Right cardiac atrium (tissue), 5 donors: ENCODE measurements at regions not wholly inside any gene's neighbourhood (a gene's known extent, or its start where the extent isn't known, plus 50 kb on each side); places are given as distances from the start of the nearest gene placed in this dataset.

ENCODE experiments used
- ATAC-seq, 2 donors: fragments of 200-7000 bp; cut with Tn5 transposase; one replicate each; pipeline versions ENCODE4 v1.8.0 to v1.9.1; 2020; ENCODE audit warnings: moderate library complexity in 2 of 2, mild to moderate bottlenecking in 1 of 2
- DNase-seq, 3 donors: peaks; one replicate each; pipeline ENCODE4 v3.0.0-alpha.2; 2020
- H3K27ac ChIP-seq: one replicate; pipeline ENCODE4 v1.5.1; 2013; ENCODE audit warnings: mild to moderate bottlenecking, low read length, control low read depth, moderate library complexity
- H3K27me3 ChIP-seq: one replicate; pipeline ENCODE4 v1.6.1; 2013; ENCODE audit not compliant: control insufficient read depth, insufficient read depth
- H3K4me1 ChIP-seq: one replicate; pipeline ENCODE4 v1.6.1; 2013; ENCODE audit warnings: low read length; ENCODE audit not compliant: control insufficient read depth, insufficient read depth
- H3K4me3 ChIP-seq: one replicate; pipeline ENCODE4 v1.5.1; 2013; ENCODE audit warnings: low read length, control low read depth
- H3K9me3 ChIP-seq: one replicate; pipeline ENCODE4 v1.6.1; 2013; ENCODE audit warnings: low read length; ENCODE audit not compliant: control insufficient read depth
- WGBS: extraction: QIAGEN DNeasy Blood & Tissue Kit; methylation state at CpG from one replicate; pipeline ENCODE4 v1.1.7; 2013; 5-methylcytosine and 5-hydroxymethylcytosine counted together
- intact Hi-C, 4 donors: fragments of 100-400 bp; cut with DNase I; formaldehyde crosslinking; loops; one replicate each; pipeline versions ENCODE4 v1.11.0 to v1.14.0; 2022 to 2023
- donor health status: healthy with polysubstance abuse.
- donor health status: DM: no; HTN: yes; CAD: no.
- donor health status: DM: no; HTN: no; CAD: no.
- donor health status: DM: no; HTN: yes; CAD: no; lungs with severe emphysema.
- donor health status: DM: yes; HTN: yes; CAD: no.

DNA sequence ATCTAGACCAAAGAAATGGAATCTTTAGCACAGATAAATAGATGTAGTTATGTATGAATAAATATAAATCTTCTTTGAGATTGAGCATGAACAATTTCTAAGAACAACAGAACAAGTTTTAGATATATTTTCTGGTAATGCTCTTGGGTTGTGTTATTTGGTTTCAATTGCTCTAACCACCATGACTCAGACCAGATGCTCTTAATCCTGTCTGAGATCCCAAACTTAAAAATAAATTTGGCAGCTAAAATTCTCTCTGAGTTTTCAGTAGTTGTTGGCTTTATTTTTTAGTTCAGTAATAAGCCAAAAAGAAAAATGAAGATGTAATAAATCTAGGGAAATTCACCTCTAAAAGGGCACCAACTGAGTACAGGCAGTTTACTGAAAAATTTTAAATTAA, 1693.4 kb downstream of the NCAM2 start:
- H3K4me1 ChIP-seq = no peaks in the 10 kb centered on the region
- H3K27ac ChIP-seq = no peak overlapping the region
- no peak for ATAC-seq
- intact Hi-C loops = no loop called here
- no peak overlapping the region for H3K4me3 ChIP-seq
- no peaks in the 10 kb centered on the region for H3K9me3 ChIP-seq
- no peaks in the 10 kb centered on the region for H3K27me3 ChIP-seq
- no peak for DNase-seq

DNA sequence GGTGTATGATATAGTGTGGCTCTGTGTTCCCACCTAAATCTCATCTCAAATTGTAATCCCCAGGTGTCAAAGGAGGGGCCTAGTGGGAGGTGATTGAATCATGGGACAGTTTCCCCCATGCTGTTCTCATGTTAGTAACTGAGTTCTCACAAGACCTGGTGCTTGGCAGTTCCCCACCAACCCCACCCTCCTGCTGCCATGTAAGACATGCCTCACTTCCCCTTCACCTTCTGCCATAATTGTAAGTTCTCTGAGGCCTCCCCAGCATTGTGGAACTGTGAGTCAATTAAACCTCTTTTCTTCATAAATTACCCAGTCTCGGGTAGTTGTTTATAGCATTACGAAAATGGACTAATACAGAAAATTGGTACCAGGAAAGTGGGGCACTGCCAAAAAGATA, 1705.3 kb downstream of the NCAM2 start:
- Histone ChIP-seq H3K4me1 (no peaks in the 10 kb centered on the region), H3K27me3 (no peaks in the 10 kb centered on the region), H3K27ac (no peak overlapping the region), H3K9me3 (no peaks in the 10 kb centered on the region), H3K4me3 (no peak overlapping the region)
- intact Hi-C loops = no loop called here
- no peak for DNase-seq
- 76% methylated on average over 2 of the region's 2 CpGs for WGBS
- no peak for ATAC-seq

DNA sequence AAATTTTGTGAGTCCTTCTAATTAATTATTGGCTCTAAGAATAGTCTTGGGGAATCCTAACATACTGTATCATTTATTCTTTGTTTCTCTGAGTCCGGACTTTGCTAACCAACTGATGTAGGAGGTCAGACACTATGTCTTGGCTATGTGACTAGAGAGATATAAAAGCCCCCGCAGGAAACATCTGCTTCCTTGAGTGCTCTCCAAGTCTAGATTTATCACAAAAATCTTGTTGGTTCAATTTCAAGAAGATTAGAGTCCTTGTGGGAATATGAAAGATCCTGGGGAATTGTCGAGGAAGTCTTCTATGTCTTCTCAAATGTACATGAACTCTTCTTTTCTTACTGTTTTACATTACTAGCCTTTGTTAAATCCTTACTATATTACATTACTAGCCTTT, 1712.5 kb downstream of the NCAM2 start:
- H3K4me1 ChIP-seq = peaks cover 2% of the 10 kb centered on the region
- ATAC-seq (no peak), DNase-seq (no peak)
- no peaks in the 10 kb centered on the region for H3K27me3 ChIP-seq
- H3K4me3 ChIP-seq = no peak overlapping the region
- intact Hi-C loops = no loop called here
- no peaks in the 10 kb centered on the region for H3K9me3 ChIP-seq
- 22% methylated on average over 3 of the region's 3 CpGs for WGBS
- H3K27ac ChIP-seq = no peak overlapping the region

DNA sequence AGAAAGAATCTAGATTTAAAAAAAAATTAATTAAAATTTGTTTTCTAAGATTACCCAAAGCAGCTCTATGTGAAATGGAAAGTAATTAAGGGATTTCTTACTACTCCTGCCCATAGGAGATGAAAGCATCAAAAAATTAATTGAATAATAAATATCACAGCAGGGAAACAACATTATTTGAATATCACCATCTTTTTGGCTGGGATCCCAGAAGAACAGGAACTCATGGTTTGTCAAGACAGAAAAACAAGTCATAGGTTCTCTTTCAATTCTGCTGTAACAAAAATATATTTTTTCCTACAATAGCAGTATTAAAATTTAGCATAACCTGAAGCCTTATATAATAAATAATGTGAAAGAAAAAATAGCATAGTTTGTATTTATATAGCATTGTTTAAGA, 1713.4 kb downstream of the NCAM2 start:
- intact Hi-C loops = no loop called here
- H3K27ac ChIP-seq = no peak overlapping the region
- no peak for DNase-seq
- H3K4me1 ChIP-seq = peaks cover 2% of the 10 kb centered on the region
- H3K9me3 ChIP-seq = no peaks in the 10 kb centered on the region
- no peaks in the 10 kb centered on the region for H3K27me3 ChIP-seq
- H3K4me3 ChIP-seq = no peak overlapping the region
- no peak for ATAC-seq

- no peaks in the 10 kb centered on the region for H3K9me3 ChIP-seq
- intact Hi-C loops = no loop called here
- no peak overlapping the region for H3K27ac ChIP-seq
- H3K4me3 ChIP-seq = no peak overlapping the region
- no peaks in the 10 kb centered on the region for H3K4me1 ChIP-seq
- no peaks in the 10 kb centered on the region for H3K27me3 ChIP-seq
- no peak for ATAC-seq
- no peak for DNase-seq
- 92% methylated on average over 3 of the region's 3 CpGs for WGBS
These were observed 1727.2 kb downstream of the NCAM2 start for GRCh38 chr21:22725436-22725835.

GRCh38 chr21:22728091-22728490, 1729.9 kb downstream of the NCAM2 start:
- H3K4me1 ChIP-seq = no peaks in the 10 kb centered on the region
- ATAC-seq = no peak
- no peaks in the 10 kb centered on the region for H3K27me3 ChIP-seq
- H3K9me3 ChIP-seq = no peaks in the 10 kb centered on the region
- intact Hi-C loops = no loop called here
- WGBS = 70% methylated on average over 2 of the region's 2 CpGs
- H3K4me3 ChIP-seq = no peak overlapping the region
- H3K27ac ChIP-seq = no peak overlapping the region
- DNase-seq = no peak

- Histone ChIP-seq H3K27ac (no peak overlapping the region), H3K4me3 (no peak overlapping the region), H3K27me3 (no peaks in the 10 kb centered on the region), H3K4me1 (no peaks in the 10 kb centered on the region), H3K9me3 (no peaks in the 10 kb centered on the region)
- no peak for DNase-seq
- ATAC-seq = no peak
- intact Hi-C loops = no loop called here
These were observed 1744.9 kb downstream of the NCAM2 start for GRCh38 chr21:22743085-22743484.

GRCh38 chr21:22754746-22755145, 1756.5 kb downstream of the NCAM2 start:
- Histone ChIP-seq H3K27me3 (no peaks in the 10 kb centered on the region), H3K27ac (no peak overlapping the region), H3K9me3 (no peaks in the 10 kb centered on the region), H3K4me3 (no peak overlapping the region), H3K4me1 (no peaks in the 10 kb centered on the region)
- ATAC-seq (no peak), DNase-seq (no peak)
- intact Hi-C loops = no loop called here
- 50% methylated on average over 1 of the region's 1 CpG for WGBS

DNA sequence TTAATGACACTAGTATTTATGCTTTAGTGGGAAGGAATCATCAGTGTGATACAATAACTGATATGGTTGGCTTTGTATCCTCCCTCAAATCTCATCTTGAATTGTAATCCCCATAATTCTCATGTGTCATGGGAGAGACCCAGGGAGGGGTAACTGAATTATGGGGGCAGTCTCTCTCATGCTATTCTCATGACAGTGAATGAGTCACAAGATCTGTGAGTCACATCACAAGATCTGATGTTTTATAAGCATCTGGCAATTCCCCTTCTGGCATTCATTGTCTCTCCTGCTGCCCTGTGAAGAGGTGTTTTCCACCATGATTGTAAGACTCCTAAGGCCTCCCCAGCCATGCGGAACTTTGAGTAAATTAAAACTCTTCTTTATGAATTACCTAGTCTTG, 1760.3 kb downstream of the NCAM2 start:
- 96% methylated on average over 1 of the region's 1 CpG for WGBS
- H3K4me1 ChIP-seq = no peaks in the 10 kb centered on the region
- no peaks in the 10 kb centered on the region for H3K9me3 ChIP-seq
- DNase-seq = no peak
- no peak overlapping the region for H3K27ac ChIP-seq
- ATAC-seq = no peak
- no peak overlapping the region for H3K4me3 ChIP-seq
- no peaks in the 10 kb centered on the region for H3K27me3 ChIP-seq
- intact Hi-C loops = no loop called here

DNA sequence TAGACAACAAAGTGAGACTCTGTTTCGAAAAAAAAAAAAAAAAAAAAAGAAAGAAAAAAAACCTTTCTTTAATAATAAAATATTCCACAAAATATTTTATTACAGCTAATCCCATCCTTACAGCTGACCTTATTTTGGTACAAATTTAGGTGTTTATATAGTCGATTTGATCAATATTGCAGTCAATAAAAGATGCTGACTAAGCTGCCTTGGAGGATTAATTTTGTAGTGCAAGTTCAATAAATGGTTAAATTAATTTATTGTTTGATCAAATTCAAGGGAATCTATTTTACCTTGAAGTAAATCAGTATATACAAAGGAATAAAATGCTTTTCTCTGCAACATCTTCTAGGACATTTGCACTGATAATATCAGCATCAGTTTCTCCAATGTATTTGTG, 1764.3 kb downstream of the NCAM2 start:
- no peaks in the 10 kb centered on the region for H3K9me3 ChIP-seq
- intact Hi-C loops = no loop called here
- H3K4me1 ChIP-seq = no peaks in the 10 kb centered on the region
- no peak overlapping the region for H3K27ac ChIP-seq
- WGBS = 91% methylated on average over 2 of the region's 2 CpGs
- no peak for DNase-seq
- H3K4me3 ChIP-seq = no peak overlapping the region
- H3K27me3 ChIP-seq = no peaks in the 10 kb centered on the region
- no peak for ATAC-seq

DNA sequence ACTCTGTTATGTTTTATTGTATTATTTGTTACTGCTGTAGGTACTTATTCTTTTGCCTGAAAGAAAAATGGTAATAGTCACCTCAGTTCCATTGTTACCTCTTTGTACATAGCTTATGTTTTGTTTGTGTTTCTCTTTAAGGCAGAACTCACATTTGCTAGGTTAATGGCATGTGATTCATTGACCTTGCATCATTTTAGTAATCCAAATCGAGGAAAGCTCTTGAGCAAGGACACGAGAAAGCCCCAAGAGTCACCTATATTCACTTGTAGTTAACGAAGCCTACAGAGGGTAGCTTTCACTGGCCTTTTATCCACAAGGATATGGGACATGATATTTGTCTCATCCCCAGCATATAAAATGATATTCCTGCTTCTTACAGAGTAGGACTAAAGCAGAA, 1765.2 kb downstream of the NCAM2 start:
- Histone ChIP-seq H3K9me3 (no peaks in the 10 kb centered on the region), H3K4me1 (no peaks in the 10 kb centered on the region), H3K4me3 (no peak overlapping the region), H3K27me3 (no peaks in the 10 kb centered on the region), H3K27ac (no peak overlapping the region)
- no peak for DNase-seq
- intact Hi-C loops = no loop called here
- ATAC-seq = no peak
- 68% methylated on average over 3 of the region's 3 CpGs for WGBS

DNA sequence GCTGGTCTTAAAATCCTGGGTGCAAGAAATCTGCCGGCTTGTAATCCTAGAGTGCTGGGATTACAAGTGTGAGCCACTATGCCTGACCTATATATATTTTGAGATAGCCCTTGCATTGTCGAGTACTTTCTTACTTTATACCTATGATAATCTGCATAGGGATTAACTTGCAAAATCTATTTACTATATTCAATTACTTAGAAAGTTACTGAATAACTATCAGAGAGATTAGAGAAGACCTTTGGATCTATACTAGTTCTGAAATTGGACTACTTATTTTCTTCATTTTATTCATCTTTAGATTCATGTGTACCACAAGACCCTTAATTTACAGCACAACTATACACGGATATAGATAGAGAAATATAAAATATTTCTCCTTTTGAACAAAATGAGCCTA, 1766.0 kb downstream of the NCAM2 start:
- intact Hi-C loops = no loop called here
- H3K4me3 ChIP-seq = no peak overlapping the region
- H3K4me1 ChIP-seq = no peaks in the 10 kb centered on the region
- DNase-seq = no peak
- no peaks in the 10 kb centered on the region for H3K9me3 ChIP-seq
- ATAC-seq = no peak
- WGBS = 83% methylated on average over 3 of the region's 3 CpGs
- no peaks in the 10 kb centered on the region for H3K27me3 ChIP-seq
- no peak overlapping the region for H3K27ac ChIP-seq
